Astrocyte (in vitro differentiated cells and primary cell): ENCODE measurements at regions not wholly inside any gene's neighbourhood (a gene's known extent, or its start where the extent isn't known, plus 50 kb on each side); places are given as distances from the start of the nearest gene placed in this dataset.
A peak's percentile ranks its signal among the peaks of the same experiment; 100 is the strongest.

Experiments
- DNase-seq: peaks from one replicate; pipeline ENCODE4 v3.0.0-alpha.2; 2010; ENCODE audit warnings: low read depth
- FAIRE-seq: peaks from 2 replicates; lab custom pipeline; 2011; peaks lifted over from hg19 to GRCh38; lab: Jason Lieb, UNC
- H2AFZ ChIP-seq: 2 replicates; pipeline ENCODE4 v1.6.0; 2012; ENCODE audit warnings: low read depth, low read length, inconsistent platforms
- H3K27ac ChIP-seq: 2 replicates; pipeline ENCODE4 v1.5.1; 2011; ENCODE audit warnings: low read depth, low read length, inconsistent platforms
- H3K27me3 ChIP-seq: 2 replicates; pipeline ENCODE4 v1.6.0; 2011; ENCODE audit warnings: low read length, inconsistent platforms; ENCODE audit not compliant: insufficient read depth
- H3K36me3 ChIP-seq: 2 replicates; pipeline ENCODE4 v1.5.1; 2011; ENCODE audit warnings: low read length, inconsistent platforms; ENCODE audit not compliant: insufficient read depth
- H3K4me1 ChIP-seq: 2 replicates; pipeline ENCODE4 v1.5.1; 2011; ENCODE audit warnings: low read length, inconsistent platforms; ENCODE audit not compliant: insufficient read depth
- H3K4me2 ChIP-seq: 2 replicates; pipeline ENCODE4 v1.6.0; 2012; ENCODE audit warnings: low read length, inconsistent platforms
- H3K4me3 ChIP-seq: 2 replicates; pipeline ENCODE4 v1.5.1; 2011; ENCODE audit warnings: low read depth, mild to moderate bottlenecking, low read length, inconsistent platforms; ENCODE audit not compliant: insufficient read depth
- H3K79me2 ChIP-seq: 2 replicates; pipeline ENCODE4 v1.6.0; 2012; ENCODE audit warnings: mild to moderate bottlenecking, low read length, inconsistent platforms; ENCODE audit not compliant: insufficient read depth
- H3K9ac ChIP-seq: 2 replicates; pipeline ENCODE4 v1.6.0; 2012; ENCODE audit warnings: mild to moderate bottlenecking, low read length, inconsistent platforms
- H3K9me3 ChIP-seq: 2 replicates; pipeline ENCODE4 v1.5.1; 2012; ENCODE audit warnings: low read depth, mild to moderate bottlenecking, low read length, inconsistent platforms; ENCODE audit not compliant: insufficient read depth
- H4K20me1 ChIP-seq: 2 replicates; pipeline ENCODE4 v1.6.0; 2012; ENCODE audit warnings: low read length, inconsistent platforms; ENCODE audit not compliant: insufficient read depth
- H3K27ac Mint-ChIP-seq: one replicate; pipeline ENCODE4 v1.8.0; 2021; ENCODE audit warnings: mild to moderate bottlenecking, mixed read lengths; ENCODE audit not compliant: unreplicated experiment
- H3K27me3 Mint-ChIP-seq: one replicate; pipeline ENCODE4 v1.8.0; 2021; ENCODE audit warnings: low read depth, mixed read lengths; ENCODE audit not compliant: unreplicated experiment
- H3K36me3 Mint-ChIP-seq: one replicate; pipeline ENCODE4 v1.8.0; 2021; ENCODE audit warnings: low read depth, mixed read lengths; ENCODE audit not compliant: unreplicated experiment
- H3K4me1 Mint-ChIP-seq: one replicate; pipeline ENCODE4 v1.8.0; 2021; ENCODE audit warnings: low read depth, mixed read lengths; ENCODE audit not compliant: unreplicated experiment
- H3K4me3 Mint-ChIP-seq: one replicate; pipeline ENCODE4 v1.8.0; 2021; ENCODE audit warnings: mild to moderate bottlenecking, moderate library complexity, mixed read lengths; ENCODE audit not compliant: unreplicated experiment
- H3K9me3 Mint-ChIP-seq: one replicate; pipeline ENCODE4 v1.8.0; 2021; ENCODE audit warnings: mild to moderate bottlenecking, mixed read lengths; ENCODE audit not compliant: unreplicated experiment
- CTCF ChIP-seq: IDR thresholded peaks from 2 replicates; pipeline ENCODE4 v1.5.1; 2011; ENCODE audit warnings: low read depth, mild to moderate bottlenecking, inconsistent platforms, low read length, moderate library complexity; ENCODE audit not compliant: insufficient read depth
- EZH2 ChIP-seq: IDR thresholded peaks from 2 replicates; pipeline ENCODE4 v1.6.1; 2012; ENCODE audit warnings: mild to moderate bottlenecking, low read length, inconsistent platforms; ENCODE audit not compliant: insufficient read depth

GRCh38 chr2:208584378-208584985 is 177.9 kb downstream of the PTH2R start:
- no peaks in the 10 kb centered on the region for H3K79me2 ChIP-seq
- H3K4me1 ChIP-seq = no peaks in the 10 kb centered on the region
- TF ChIP-seq CTCF = no peak
- no peak for TF ChIP-seq EZH2
- Mint-ChIP-seq H3K4me3 (no peak overlapping the region), H3K27ac (no peak overlapping the region), H3K4me1 (no peaks in the 10 kb centered on the region), H3K36me3 (no peaks in the 10 kb centered on the region), H3K9me3 (no peaks in the 10 kb centered on the region), H3K27me3 (no peaks in the 10 kb centered on the region)
- no peak for DNase-seq
- no peak overlapping the region for H3K27ac ChIP-seq
- H2AFZ ChIP-seq = no peak overlapping the region
- no peaks in the 10 kb centered on the region for H4K20me1 ChIP-seq
- H3K4me3 ChIP-seq = no peak overlapping the region
- no peak for FAIRE-seq
- H3K4me2 ChIP-seq = no peak overlapping the region
- H3K36me3 ChIP-seq = no peaks in the 10 kb centered on the region
- H3K9ac ChIP-seq = no peak overlapping the region
- H3K9me3 ChIP-seq = no peaks in the 10 kb centered on the region
- H3K27me3 ChIP-seq = no peaks in the 10 kb centered on the region

- H3K27ac Mint-ChIP-seq = no peak overlapping the region
- Histone ChIP-seq H4K20me1 (no peaks in the 10 kb centered on the region), H3K36me3 (no peaks in the 10 kb centered on the region), H3K4me1 (no peaks in the 10 kb centered on the region), H3K79me2 (no peaks in the 10 kb centered on the region), H3K4me2 (no peak overlapping the region), H3K4me3 (no peak overlapping the region), H3K27ac (no peak overlapping the region), H3K9me3 (no peaks in the 10 kb centered on the region), H3K27me3 (no peaks in the 10 kb centered on the region), H3K9ac (no peak overlapping the region), H2AFZ (no peak overlapping the region)
- H3K4me1 Mint-ChIP-seq = no peaks in the 10 kb centered on the region
- no peak for TF ChIP-seq EZH2
- TF ChIP-seq CTCF = no peak
- H3K4me3 Mint-ChIP-seq = no peak overlapping the region
- H3K36me3 Mint-ChIP-seq = no peaks in the 10 kb centered on the region
- no peak for FAIRE-seq
- no peaks in the 10 kb centered on the region for H3K9me3 Mint-ChIP-seq
- no peaks in the 10 kb centered on the region for H3K27me3 Mint-ChIP-seq
- DNase-seq = no peak
These were observed 179.9 kb downstream of the PTH2R start for GRCh38 chr2:208586516-208586915.

- Histone ChIP-seq H3K4me3 (no peak overlapping the region), H3K9me3 (no peaks in the 10 kb centered on the region), H3K4me1 (no peaks in the 10 kb centered on the region), H3K4me2 (no peak overlapping the region), H3K27me3 (no peaks in the 10 kb centered on the region), H3K36me3 (no peaks in the 10 kb centered on the region), H2AFZ (no peak overlapping the region), H3K27ac (no peak overlapping the region), H3K79me2 (no peaks in the 10 kb centered on the region), H3K9ac (no peak overlapping the region), H4K20me1 (no peaks in the 10 kb centered on the region)
- H3K36me3 Mint-ChIP-seq = no peaks in the 10 kb centered on the region
- peak overlapping the region; percentile 43 for H3K27ac Mint-ChIP-seq
- no peaks in the 10 kb centered on the region for H3K4me1 Mint-ChIP-seq
- FAIRE-seq (no peak), DNase-seq (no peak)
- H3K9me3 Mint-ChIP-seq = no peaks in the 10 kb centered on the region
- no peak overlapping the region for H3K4me3 Mint-ChIP-seq
- TF ChIP-seq CTCF (no peak), EZH2 (no peak)
- no peaks in the 10 kb centered on the region for H3K27me3 Mint-ChIP-seq
These were observed 188.2 kb downstream of the PTH2R start for GRCh38 chr2:208594642-208595385.
